ENCODE measurements at regions not wholly inside any gene's neighbourhood (a gene's known extent, or its start where the extent isn't known, plus 50 kb on each side); places are given as distances from the start of the nearest gene placed in this dataset.
A peak's percentile ranks its signal among the peaks of the same experiment; 100 is the strongest.

DNA sequence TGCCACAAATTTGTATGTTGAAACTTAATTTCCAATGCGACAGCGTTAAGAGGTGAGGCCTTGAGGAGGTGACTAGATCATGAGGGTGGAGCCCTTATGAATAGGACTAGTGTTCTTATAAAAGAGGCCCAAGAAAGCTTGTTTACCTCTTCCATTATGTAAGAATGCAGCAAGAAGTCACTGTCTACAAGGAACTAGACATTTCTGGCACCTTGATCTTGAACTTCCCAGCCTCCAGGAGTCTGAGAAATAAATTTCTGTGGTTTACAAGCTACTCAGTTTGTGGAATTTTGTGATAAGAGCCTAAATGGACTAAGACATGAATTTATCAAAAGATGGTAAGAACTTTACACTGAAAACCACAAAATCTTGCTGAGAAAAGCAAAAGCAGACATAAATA is 173.6 kb upstream of the SGK1 start:
- no peak for DNase-seq (ENCODE audit: low read depth)

DNA sequence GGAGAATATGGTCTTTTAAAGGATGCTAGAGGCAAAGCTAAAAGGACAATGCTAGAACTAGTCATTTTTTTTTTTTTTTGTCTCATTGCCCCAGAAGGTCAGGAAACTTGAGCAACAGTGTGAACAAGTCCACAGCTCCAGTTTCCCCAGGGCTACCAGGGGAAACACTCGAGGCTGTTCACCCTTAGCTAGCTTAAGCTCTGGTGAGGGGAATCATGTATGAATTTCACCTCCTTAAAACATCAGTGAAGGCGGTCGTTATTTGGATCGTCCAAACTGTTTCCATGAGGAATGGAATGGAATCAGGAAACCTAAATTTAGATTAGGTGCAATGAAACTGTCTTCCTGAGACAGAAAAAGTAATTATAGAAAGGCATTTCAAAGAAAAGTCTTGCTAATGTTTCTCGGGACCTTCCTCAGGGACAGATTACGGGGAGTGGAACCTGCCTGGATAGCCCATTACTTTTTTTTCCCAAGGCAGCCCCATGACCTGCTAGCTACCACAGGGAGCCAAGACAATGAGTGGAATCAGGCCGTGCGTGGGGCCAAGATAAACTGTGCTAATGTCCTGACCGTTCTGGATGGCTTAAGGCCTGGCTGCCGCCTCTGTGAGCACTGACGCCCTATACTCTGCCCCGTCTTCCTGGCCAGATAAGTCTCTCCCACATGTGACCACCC is 164.8 kb upstream of the SGK1 start:
- DNase-seq (ENCODE audit: low read depth): no peak

DNA sequence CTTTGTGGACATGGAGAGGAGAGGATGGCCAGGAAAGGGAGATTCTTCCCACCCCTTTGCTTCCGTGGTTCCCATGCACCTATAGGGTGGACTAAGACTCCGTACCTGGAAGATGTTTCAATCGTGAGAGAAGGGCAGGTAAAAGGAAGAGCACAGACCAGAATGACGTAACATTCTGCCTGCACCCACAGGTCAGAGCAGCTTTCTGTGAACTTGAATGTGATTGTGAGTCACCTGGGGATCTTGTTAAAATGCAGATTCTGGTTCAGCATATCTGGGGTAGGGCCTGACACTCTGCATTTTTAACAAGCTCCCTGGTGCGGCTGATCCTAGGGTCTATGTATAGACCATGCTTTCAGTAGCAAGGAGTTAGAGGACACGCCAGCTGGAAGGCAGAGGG is 164.1 kb upstream of the SGK1 start:
- no peak for DNase-seq (ENCODE audit: low read depth)

DNA sequence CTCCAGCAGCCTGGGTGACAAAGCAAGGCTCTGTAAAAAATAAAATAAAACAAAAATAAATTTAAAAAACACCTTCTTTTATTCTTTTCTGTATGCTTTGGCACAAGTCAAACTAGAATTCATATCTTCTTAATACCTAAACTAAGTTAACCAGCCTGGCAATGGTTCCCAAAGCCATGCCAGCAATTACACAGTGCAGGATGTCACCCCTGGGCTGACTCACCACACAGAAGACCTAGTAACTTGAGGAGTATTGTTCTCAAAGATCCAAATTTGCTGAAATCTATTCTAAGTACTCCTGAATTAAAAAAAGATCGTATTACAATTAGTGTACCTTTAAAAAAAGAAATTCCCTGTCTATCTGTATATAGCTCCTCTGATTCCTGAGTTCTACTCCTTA is 162.7 kb upstream of the SGK1 start:
- DNase-seq (ENCODE audit: low read depth): no peak

DNA sequence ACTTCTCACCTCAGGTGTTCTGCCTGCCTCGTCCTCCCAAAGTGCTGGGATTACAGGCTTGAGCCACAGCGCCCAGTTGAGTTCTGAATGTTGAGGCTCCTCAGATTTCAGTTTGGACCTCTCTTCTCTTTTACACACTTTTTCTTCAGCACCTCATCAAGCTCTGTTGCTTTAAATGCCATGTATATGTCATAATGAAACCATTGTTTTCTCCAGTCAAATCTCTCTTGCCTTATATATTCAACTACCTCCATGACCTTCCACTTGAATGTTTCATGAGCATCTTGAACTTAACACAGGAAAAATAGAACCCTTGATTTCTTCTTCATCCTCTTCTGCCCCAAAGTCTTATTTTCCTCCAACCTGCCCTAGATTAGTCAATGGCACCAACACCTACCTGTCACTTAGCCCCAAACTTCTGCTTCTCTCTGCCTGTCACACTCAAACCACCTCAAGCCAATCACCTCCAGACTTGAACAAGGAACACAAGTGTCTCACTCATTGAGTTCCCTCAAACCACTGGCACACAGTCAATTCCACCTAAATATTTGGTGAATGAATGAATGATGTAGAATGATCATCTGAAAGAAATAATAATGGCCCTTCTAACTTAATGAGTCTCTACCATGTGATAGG is 161.0 kb upstream of the SGK1 start:
- DNase-seq (ENCODE audit: low read depth): no peak

DNA sequence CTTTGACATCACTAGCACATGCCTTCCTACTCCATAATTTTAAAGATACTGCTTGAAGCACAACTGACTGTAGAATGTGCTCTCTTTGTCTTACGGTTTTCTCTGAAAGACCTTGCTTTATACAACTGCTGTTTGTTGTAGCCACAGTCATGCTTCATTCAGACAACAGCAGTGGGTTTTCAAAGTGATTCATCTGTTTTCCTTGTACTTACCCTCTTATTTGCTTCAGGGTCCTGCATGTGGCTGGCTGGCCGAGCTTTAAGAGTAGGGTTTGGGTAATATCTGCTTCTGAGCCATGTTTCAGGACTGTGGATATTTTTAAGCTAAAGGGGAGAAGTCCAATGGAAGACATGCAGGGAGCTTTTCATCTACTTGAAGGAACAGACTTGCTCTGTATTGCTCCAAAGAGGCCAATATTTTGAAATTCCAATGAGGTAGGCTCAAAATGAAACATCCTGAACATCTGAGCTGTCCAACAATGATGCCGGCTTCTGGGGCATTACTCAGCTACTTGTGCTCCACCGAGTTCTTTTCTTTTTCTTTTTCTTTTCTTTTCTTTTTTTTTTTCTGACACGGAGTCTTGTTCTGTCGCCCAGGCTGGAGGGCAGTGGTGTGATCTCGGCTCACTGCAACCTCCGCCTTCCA is 160.2 kb upstream of the SGK1 start:
- DNase-seq (ENCODE audit: low read depth): no peak

DNA sequence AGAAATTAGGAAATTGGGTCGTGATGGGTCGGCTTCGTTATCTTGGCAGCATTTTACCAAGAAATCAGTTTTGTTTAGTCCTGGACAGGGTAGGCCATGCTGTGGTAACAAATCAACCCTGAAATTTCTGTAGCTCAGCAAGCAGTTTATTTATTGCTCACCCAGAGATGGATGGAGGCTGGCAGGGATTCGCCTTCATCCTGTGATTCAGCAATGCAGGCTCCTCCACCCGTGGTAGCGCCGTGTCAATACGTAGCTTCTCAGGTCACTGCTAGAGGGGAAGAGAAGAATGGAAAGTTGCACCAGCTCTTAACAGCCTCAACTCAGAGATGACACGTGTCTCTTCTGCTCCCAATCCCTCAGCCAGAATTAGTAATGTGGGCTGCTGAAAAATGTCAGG is 157.0 kb upstream of the SGK1 start:
- DNase-seq (ENCODE audit: low read depth): no peak

DNA sequence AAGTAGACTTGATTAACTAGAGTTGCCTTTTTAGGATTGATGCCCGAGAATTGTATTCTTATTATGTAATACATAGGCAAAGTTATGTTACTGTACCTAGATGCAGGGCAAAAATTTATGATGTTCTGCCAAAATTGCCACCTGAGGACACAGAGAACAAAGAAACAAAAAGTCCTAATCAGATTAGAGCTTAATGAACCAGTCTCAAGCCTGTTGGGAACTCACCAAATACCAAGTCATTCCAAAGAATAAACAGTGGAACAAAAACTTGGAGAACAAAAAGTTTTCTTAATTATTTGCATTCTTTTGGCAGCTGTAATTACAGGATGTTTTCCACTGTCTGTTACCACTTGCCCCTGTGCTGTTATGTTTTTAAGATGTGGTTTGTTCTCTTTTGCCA is 154.7 kb upstream of the SGK1 start:
- no peak for DNase-seq (ENCODE audit: low read depth)

DNA sequence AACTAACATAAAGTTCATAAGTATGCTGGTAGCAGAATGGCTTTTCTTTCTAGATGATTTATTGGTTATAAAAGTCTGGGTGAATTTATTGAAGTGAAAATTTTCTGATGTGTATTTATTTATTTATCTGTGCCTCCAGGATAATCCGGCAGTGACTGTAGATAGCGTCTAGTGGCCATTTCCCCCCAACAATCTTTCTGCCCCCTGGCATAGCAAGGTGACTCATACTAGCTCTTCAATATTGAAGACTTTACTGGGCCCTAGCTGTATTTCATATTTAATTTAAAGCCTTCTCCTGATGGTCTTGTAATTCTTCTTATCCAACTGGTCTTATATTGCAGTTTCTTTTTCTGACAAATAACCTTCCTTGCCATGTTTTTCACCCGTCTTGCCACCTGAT is 154.1 kb upstream of the SGK1 start:
- no peak for DNase-seq (ENCODE audit: low read depth)

DNA sequence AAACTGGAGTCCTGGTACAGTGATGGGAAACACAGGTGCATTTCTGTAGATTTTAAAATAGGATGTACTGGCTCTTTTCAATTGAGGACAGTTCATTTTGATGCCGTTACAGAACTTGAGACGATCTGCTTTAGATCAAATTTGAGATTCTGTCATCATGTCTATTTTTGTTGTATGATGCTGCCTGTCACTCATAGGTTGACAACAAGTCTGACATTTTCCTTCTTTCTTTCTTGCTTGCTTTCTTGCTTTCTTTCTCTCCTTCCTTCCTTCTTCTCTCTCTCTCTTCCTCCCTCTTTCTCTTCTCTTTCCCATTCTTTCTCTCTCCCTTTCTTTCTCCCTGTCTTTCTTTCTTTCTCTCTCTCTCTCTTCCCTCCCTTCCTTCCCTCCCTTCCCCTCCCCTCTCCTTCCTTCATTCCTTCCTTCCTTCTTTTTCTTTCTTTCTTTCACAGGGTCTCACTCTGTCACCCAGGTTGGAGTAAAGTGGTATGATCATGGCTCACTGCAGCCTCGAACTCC is 152.6 kb upstream of the SGK1 start:
- no peak for DNase-seq (ENCODE audit: low read depth)

DNA sequence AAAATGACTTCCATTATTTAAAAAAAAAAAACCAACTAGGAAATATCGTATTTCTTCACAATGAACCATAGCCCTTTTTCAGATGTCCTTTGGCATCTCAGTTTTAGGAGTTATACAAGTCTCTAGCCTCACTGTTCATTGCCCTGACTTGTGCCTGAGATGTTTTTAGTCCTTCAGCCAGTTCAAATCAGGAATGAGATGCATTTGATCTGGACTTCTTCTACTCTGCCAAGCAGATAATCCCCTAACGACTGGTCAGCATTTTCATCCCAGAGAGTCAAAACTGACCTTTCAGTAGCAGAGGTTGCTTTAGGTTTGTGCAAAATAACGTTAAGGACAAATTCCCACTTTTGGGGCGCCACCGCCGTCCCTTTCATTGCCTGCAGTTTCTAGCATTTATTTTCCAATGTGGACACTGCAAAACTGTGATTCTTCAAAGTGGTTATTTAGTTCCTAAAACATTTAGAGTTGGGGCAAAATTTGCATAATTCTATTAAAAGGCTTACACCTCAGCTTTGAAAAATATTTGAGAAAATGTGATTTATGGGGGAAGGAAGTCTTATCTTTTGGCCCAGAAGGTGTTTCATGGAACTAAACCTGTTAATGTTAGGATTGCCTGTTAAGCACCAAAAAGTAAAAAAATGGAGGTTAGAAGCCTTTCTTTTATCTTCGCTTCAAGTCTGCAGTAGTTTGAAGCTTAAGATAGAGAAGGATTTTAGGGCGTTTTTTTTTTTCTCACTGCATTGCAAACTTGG is 152.0 kb upstream of the SGK1 start:
- DNase-seq (ENCODE audit: low read depth): no peak

DNA sequence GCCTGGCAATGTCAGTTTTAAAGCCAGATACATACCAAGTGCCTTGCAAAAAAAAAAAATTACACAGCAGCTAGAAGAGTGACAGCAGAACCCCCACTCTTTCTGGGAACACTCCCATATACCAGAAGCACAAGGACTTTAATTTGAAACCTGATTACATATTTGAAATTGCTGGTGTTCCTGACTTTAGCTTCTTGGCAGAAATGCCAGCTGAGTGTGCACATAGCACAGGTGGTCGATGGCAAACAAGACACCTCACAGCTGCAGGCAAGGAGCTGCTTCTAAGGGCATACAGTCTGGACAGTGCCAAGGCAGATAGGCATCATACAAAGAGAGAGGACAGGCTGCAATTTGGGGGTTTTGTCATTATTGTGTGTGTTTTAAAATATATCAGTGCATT is 150.7 kb upstream of the SGK1 start:
- DNase-seq (ENCODE audit: low read depth): no peak

DNA sequence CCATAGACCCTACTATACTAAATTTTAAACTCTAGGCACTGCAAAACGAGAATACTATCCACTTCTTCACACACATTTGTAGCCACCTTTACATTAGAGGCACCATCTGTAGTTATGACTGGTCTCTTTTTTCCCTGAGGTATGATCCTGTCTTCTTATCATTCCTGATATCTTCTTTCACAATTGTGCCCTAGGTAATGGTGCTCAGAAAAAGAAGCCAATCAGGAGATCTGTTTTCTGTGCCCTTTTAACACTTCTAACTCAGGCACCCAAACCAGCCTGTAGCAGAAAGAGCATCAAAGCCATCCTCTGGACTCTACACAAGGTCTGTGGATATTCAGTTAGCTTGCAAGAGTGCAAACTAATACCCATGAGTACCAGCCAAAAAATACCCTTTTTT is 149.7 kb upstream of the SGK1 start:
- DNase-seq (ENCODE audit: low read depth): no peak

DNA sequence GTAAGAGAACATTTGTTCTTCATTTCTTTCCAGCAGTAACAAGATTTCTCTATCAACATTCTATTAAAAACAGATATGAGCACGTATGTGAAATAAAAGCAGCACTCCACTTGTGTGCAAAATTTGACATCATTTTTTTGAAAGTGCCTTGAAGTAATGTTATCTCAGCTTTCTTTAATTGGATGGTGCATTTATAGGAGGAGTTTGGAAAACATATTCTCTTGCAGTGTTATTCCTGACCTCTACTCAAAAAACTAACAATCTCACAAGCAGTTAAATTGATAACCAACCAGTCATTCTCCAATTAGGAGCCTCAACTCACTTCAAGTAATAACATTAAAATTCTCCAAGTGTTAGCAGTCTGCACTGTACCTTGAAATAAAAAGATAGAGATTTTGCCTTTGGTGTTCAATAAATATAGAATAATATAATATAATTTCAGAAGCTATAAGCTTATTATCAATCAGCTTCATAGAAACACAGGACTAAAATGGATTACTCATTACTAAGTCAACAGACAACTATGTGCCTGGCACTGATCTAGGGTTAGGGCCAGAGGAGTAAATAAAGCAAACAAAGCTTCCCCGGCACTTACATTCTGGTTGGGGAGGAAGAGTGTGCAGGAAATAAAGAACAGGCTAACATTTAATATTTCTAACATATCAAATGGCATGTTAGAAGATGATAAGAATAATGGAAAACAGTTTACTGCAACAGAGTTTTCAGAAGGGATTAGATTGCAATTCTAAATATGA is 149.0 kb upstream of the SGK1 start:
- no peak for DNase-seq (ENCODE audit: low read depth)

DNA sequence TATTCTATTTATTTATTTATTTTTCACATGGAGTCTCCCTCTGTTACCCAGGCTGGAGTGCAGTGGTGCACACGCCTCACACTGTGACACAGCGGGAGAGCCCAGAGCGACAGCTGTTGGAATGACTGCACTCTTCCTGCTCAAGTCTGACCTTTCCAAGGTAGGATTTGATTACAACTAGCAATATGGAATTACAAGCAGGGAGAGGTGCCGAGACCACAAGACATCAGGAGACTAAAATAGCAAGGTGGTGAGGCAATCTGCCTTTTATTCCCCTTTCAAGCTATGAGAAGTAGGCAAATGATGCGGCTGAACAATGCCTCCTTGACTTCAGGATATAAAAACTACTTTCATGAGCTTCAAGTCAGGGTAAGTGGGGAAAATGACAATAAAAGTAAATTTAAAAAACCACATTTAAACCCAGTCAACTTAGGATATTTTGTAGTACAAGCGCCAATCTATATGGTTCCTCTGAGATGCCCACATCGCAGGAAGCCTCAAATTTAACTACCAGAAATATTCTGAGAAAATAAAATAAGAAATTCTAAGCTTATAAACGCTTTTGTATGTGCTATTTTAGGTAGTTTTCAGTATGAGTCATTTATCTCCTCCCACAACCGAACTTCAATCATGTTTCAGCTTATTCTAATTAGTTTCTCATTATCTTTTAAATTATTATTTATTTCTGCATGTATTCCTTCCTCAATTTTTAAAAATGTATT is 146.9 kb upstream of the SGK1 start:
- DNase-seq (ENCODE audit: low read depth): no peak

DNA sequence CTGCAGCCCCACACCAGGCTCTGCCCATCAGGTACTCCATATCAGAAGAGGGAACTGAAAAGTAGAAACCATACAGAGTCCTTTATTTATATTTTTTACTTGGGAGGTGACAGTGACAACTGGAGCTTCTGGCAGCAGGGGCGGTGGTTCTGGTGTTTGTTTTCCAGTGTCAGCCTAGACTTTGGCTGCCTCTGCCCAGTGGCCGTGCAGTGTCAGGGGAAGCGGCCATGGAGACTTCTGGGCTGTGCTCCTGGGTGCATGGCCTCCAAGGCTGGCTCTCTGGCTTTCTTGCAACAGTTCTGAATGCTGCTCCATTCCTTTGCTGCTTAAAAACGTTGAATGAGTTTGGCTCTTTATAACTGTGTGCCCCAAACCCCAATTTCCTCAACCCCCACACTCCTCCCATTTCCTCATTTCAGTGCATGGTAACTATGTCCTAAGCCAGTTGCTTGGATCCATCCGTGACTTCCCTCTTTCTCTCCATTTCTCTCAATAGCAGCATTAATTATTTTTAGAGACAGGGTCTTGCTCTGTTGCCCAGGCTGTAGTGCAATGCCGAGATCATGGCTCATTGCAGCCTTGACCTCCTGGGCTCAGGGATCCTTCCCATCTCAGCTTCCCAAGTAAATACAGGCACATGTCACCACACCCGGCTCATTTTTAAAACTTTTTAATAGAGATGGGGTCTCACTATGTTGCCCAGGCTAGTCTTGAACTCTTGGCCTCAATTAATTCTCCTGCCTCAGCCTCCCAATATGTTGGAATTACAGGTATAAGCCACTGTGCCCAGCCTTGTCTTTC is 141.1 kb upstream of the SGK1 start:
- DNase-seq (ENCODE audit: low read depth): no peak

DNA sequence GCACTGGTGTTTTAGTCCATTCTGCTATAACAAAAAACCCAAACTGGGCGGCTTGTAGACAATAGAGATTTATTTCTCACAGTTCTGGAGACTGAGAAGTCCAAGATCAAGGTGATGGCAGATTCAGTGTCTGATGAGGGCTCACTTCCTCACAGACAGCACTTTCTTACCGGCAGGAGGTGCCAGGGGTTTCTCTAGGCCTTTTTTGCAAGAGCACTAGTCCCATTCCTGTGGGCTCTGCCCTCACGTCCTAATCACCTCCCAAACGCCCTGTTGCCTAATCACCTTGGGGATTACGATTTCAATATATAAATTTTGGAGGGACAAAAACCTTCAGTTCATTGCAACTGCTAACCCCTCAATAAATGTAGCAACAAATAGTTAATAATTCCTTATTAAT is 140.0 kb upstream of the SGK1 start:
- no peak for DNase-seq (ENCODE audit: low read depth)

DNA sequence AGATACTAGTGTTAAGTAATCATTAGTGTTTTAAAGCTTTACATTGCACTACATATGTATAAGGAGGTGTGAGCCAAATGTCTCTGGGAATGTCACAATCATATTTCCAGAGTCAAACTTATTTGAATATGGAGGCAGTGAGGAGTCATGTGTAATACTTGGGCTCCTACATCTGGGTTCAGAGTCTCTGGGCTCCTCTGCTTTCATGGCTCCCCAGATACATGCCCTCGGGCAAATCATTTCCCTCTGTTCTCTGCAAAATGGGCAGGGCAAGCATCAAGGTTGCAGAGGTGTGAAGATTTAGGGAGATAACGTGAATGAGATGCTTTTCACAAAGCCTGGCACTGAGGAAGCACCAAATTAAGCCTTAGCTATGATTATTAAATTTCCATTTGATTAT is 138.3 kb upstream of the SGK1 start:
- peak; percentile 12 for DNase-seq (ENCODE audit: low read depth)

DNA sequence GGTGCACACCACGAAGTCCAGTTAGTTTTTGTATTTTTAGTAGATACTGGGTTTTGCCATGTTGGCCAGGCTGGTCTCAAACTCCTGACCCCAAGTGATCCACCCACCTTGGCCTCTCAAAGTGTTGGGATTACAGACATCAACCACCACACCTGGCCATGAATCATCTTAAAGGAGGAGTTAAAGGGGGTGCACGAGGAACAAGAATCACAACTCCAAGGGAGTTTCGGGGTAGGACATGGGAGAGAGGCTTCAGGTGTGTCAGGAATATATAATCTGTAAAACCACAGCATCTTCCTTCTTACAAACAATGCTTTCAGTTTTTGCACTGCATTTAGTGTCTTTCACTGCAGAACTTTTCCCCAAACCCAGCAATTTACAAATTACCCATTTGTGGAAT is 137.4 kb upstream of the SGK1 start:
- no peak for DNase-seq (ENCODE audit: low read depth)

DNA sequence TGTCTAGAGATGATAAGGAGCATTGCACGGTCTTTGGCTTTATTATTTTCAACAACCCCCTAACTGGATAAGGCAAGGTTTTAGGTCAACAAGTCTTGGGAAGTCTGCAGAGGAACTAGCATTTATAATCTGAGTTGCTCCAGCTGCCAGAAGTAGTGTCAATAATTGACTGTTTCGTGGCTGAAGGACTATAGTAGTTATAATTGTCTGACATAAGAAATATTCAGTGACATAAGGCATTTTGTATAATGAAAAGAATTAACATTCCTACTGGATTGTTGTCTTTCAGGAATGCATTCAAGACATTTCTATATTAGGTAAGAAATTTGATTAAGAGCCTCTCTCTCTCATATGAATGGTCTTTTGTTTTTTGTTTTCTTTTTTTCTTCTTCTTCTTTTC is 136.9 kb upstream of the SGK1 start:
- no peak for DNase-seq (ENCODE audit: low read depth)
